ENCODE measurements at regions not wholly inside any gene's neighbourhood (a gene's known extent, or its start where the extent isn't known, plus 50 kb on each side); places are given as distances from the start of the nearest gene placed in this dataset.
A peak's percentile ranks its signal among the peaks of the same experiment; 100 is the strongest.

- no peak for DNase-seq
- no peaks in the 10 kb centered on the region for H3K9me3 Mint-ChIP-seq (ENCODE audit: low read depth)
- intact Hi-C loops (cut with DNase I, micrococcal nuclease) = no loop called here
- no peak overlapping the region for H3K27ac Mint-ChIP-seq
- no peak overlapping the region for H3K4me3 Mint-ChIP-seq
- no peaks in the 10 kb centered on the region for H3K36me3 Mint-ChIP-seq (ENCODE audit: low read depth)
- CTCF ChIA-PET = no interaction called here
- peaks cover 16% of the 10 kb centered on the region for H3K4me1 Mint-ChIP-seq
- POLR2A ChIA-PET = no interaction called here
- no peaks in the 10 kb centered on the region for H3K27me3 Mint-ChIP-seq
- ATAC-seq = no peak
Measured at GRCh38 chr19:28397306-28397705, 815.6 kb downstream of the UQCRFS1 start.

- ATAC-seq (no peak), DNase-seq (no peak)
- CTCF ChIA-PET = interaction anchor here (0.7 kb wide), 1 partner anchor 158 kb away, joined by 3 read pairs; no protein-coding TSS in a partner anchor
- intact Hi-C loops (cut with DNase I, micrococcal nuclease) = no loop called here
- POLR2A ChIA-PET = no interaction called here
- H3K27ac Mint-ChIP-seq = no peak overlapping the region
- no peaks in the 10 kb centered on the region for H3K9me3 Mint-ChIP-seq (ENCODE audit: low read depth)
- no peak overlapping the region for H3K4me3 Mint-ChIP-seq
- peaks cover 16% of the 10 kb centered on the region for H3K4me1 Mint-ChIP-seq
- no peaks in the 10 kb centered on the region for H3K27me3 Mint-ChIP-seq
- no peaks in the 10 kb centered on the region for H3K36me3 Mint-ChIP-seq (ENCODE audit: low read depth)
Measured at GRCh38 chr19:28396287-28396831, 816.6 kb downstream of the UQCRFS1 start.

- Mint-ChIP-seq H3K27ac (peak overlapping the region; percentile 81), H3K27me3 (no peaks in the 10 kb centered on the region), H3K9me3 (ENCODE audit: low read depth) (no peaks in the 10 kb centered on the region), H3K4me1 (peaks cover 16% of the 10 kb centered on the region), H3K36me3 (ENCODE audit: low read depth) (no peaks in the 10 kb centered on the region), H3K4me3 (no peak overlapping the region)
- ChIA-PET CTCF (no interaction called here), POLR2A (no interaction called here)
- peak; percentile 10 for DNase-seq
- ATAC-seq = peak; percentile 51
- intact Hi-C loops (cut with DNase I, micrococcal nuclease) = no loop called here
Measured at GRCh38 chr19:28394725-28395124, 818.2 kb downstream of the UQCRFS1 start.

- H3K27me3 Mint-ChIP-seq = no peaks in the 10 kb centered on the region
- ATAC-seq (peak; percentile 42), DNase-seq (peak; percentile 42)
- POLR2A ChIA-PET = no interaction called here
- H3K4me3 Mint-ChIP-seq = no peak overlapping the region
- H3K4me1 Mint-ChIP-seq = peaks cover 21% of the 10 kb centered on the region
- peak overlapping the region; percentile 81 for H3K27ac Mint-ChIP-seq
- no peaks in the 10 kb centered on the region for H3K9me3 Mint-ChIP-seq (ENCODE audit: low read depth)
- no peaks in the 10 kb centered on the region for H3K36me3 Mint-ChIP-seq (ENCODE audit: low read depth)
- CTCF ChIA-PET = no interaction called here
- intact Hi-C loops (cut with DNase I, micrococcal nuclease) = no loop called here
Measured at GRCh38 chr19:28393574-28394336, 819.2 kb downstream of the UQCRFS1 start.

GRCh38 chr19:28388988-28389387, 824.0 kb downstream of the UQCRFS1 start:
- peaks cover 13% of the 10 kb centered on the region for H3K4me1 Mint-ChIP-seq
- no peaks in the 10 kb centered on the region for H3K27me3 Mint-ChIP-seq
- H3K36me3 Mint-ChIP-seq (ENCODE audit: low read depth) = no peaks in the 10 kb centered on the region
- H3K9me3 Mint-ChIP-seq (ENCODE audit: low read depth) = peaks cover 4% of the 10 kb centered on the region
- ChIA-PET CTCF (no interaction called here), POLR2A (no interaction called here)
- H3K4me3 Mint-ChIP-seq = no peak overlapping the region
- ATAC-seq = peak; percentile 58
- intact Hi-C loops (cut with DNase I, micrococcal nuclease) = no loop called here
- DNase-seq = no peak
- H3K27ac Mint-ChIP-seq = no peak overlapping the region

- Mint-ChIP-seq H3K9me3 (ENCODE audit: low read depth) (peaks cover 4% of the 10 kb centered on the region), H3K4me1 (peaks cover 8% of the 10 kb centered on the region), H3K27ac (no peak overlapping the region), H3K4me3 (no peak overlapping the region), H3K27me3 (no peaks in the 10 kb centered on the region), H3K36me3 (ENCODE audit: low read depth) (no peaks in the 10 kb centered on the region)
- CTCF ChIA-PET = no interaction called here
- POLR2A ChIA-PET = no interaction called here
- DNase-seq (no peak), ATAC-seq (no peak)
- intact Hi-C loops (cut with DNase I, micrococcal nuclease) = no loop called here
Measured at GRCh38 chr19:28387507-28387906, 825.4 kb downstream of the UQCRFS1 start.

GRCh38 chr19:28386470-28386869, 826.5 kb downstream of the UQCRFS1 start:
- Mint-ChIP-seq H3K4me1 (peaks cover 8% of the 10 kb centered on the region), H3K4me3 (no peak overlapping the region), H3K27me3 (no peaks in the 10 kb centered on the region), H3K9me3 (ENCODE audit: low read depth) (peaks cover 4% of the 10 kb centered on the region), H3K27ac (peak overlapping the region; percentile 21), H3K36me3 (ENCODE audit: low read depth) (no peaks in the 10 kb centered on the region)
- ATAC-seq (no peak), DNase-seq (no peak)
- CTCF ChIA-PET = interaction anchor here (0.6 kb wide), 1 partner anchor 113 kb away, joined by 4 read pairs; no protein-coding TSS in a partner anchor
- intact Hi-C loops (cut with DNase I, micrococcal nuclease) = no loop called here
- POLR2A ChIA-PET = no interaction called here

- intact Hi-C loops (cut with DNase I, micrococcal nuclease) = no loop called here
- Mint-ChIP-seq H3K27me3 (no peaks in the 10 kb centered on the region), H3K9me3 (ENCODE audit: low read depth) (peaks cover 4% of the 10 kb centered on the region), H3K27ac (no peak overlapping the region), H3K36me3 (ENCODE audit: low read depth) (no peaks in the 10 kb centered on the region), H3K4me1 (peaks cover 8% of the 10 kb centered on the region), H3K4me3 (no peak overlapping the region)
- DNase-seq (no peak), ATAC-seq (no peak)
- ChIA-PET POLR2A (no interaction called here), CTCF (no interaction called here)
Measured at GRCh38 chr19:28386066-28386465, 826.9 kb downstream of the UQCRFS1 start.

- CTCF ChIA-PET = no interaction called here
- H3K4me3 Mint-ChIP-seq = no peak overlapping the region
- no peaks in the 10 kb centered on the region for H3K4me1 Mint-ChIP-seq
- POLR2A ChIA-PET = interaction anchor here (0.6 kb wide), 1 partner anchor 137 kb away, joined by 3 read pairs; no protein-coding TSS in a partner anchor
- H3K36me3 Mint-ChIP-seq (ENCODE audit: low read depth) = no peaks in the 10 kb centered on the region
- no peaks in the 10 kb centered on the region for H3K9me3 Mint-ChIP-seq (ENCODE audit: low read depth)
- no peak for ATAC-seq
- peak; percentile 19 for DNase-seq
- intact Hi-C loops (cut with DNase I, micrococcal nuclease) = no loop called here
- H3K27ac Mint-ChIP-seq = no peak overlapping the region
- H3K27me3 Mint-ChIP-seq = no peaks in the 10 kb centered on the region
Measured at GRCh38 chr19:28377077-28377476, 835.9 kb downstream of the UQCRFS1 start.

GRCh38 chr19:28374971-28375370, 838.0 kb downstream of the UQCRFS1 start:
- H3K4me1 Mint-ChIP-seq = no peaks in the 10 kb centered on the region
- POLR2A ChIA-PET = no interaction called here
- ATAC-seq (no peak), DNase-seq (no peak)
- H3K27ac Mint-ChIP-seq = no peak overlapping the region
- no peaks in the 10 kb centered on the region for H3K36me3 Mint-ChIP-seq (ENCODE audit: low read depth)
- intact Hi-C loops (cut with DNase I, micrococcal nuclease) = no loop called here
- CTCF ChIA-PET = interaction anchor here (0.9 kb wide), 1 partner anchor 335 kb away, joined by 3 read pairs; no protein-coding TSS in a partner anchor
- no peaks in the 10 kb centered on the region for H3K27me3 Mint-ChIP-seq
- H3K9me3 Mint-ChIP-seq (ENCODE audit: low read depth) = peaks cover 3% of the 10 kb centered on the region
- H3K4me3 Mint-ChIP-seq = no peak overlapping the region

GRCh38 chr19:28372576-28373247, 840.2 kb downstream of the UQCRFS1 start:
- Mint-ChIP-seq H3K27ac (no peak overlapping the region), H3K27me3 (no peaks in the 10 kb centered on the region), H3K4me1 (no peaks in the 10 kb centered on the region), H3K36me3 (ENCODE audit: low read depth) (no peaks in the 10 kb centered on the region), H3K9me3 (ENCODE audit: low read depth) (peaks cover 5% of the 10 kb centered on the region), H3K4me3 (no peak overlapping the region)
- no peak for DNase-seq
- POLR2A ChIA-PET = interaction anchor here (0.8 kb wide), 1 partner anchor 1133 kb away, joined by 3 read pairs; no protein-coding TSS in a partner anchor
- intact Hi-C loops (cut with DNase I, micrococcal nuclease) = no loop called here
- no peak for ATAC-seq
- CTCF ChIA-PET = no interaction called here

GRCh38 chr19:28367146-28367545, 845.8 kb downstream of the UQCRFS1 start:
- Mint-ChIP-seq H3K27me3 (no peaks in the 10 kb centered on the region), H3K4me3 (no peak overlapping the region), H3K4me1 (no peaks in the 10 kb centered on the region), H3K27ac (no peak overlapping the region), H3K36me3 (ENCODE audit: low read depth) (no peaks in the 10 kb centered on the region), H3K9me3 (ENCODE audit: low read depth) (peaks cover 9% of the 10 kb centered on the region)
- ChIA-PET CTCF (no interaction called here), POLR2A (no interaction called here)
- DNase-seq (no peak), ATAC-seq (no peak)
- intact Hi-C loops (cut with DNase I, micrococcal nuclease) = no loop called here
